ENCODE measurements at regions not wholly inside any gene's neighbourhood (a gene's known extent, or its start where the extent isn't known, plus 50 kb on each side); places are given as distances from the start of the nearest gene placed in this dataset.

DNA sequence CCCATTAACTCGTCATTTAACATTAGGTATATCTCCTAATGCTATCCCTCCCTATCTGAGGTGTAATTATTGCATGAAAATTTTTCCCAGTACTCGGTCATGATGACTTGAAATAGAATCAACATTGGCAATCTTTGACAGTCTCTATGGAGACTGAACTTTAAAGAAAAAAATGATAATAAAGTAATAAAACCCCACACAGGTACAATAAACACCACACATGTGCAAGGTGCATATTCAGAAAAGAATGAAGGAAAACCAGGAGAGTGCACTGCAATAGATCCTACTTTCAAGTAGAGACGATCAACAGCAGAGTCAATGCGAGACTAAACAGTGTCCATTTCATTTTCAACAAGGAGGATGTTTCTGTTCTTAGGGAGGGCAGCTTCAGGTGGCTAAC lies 1253.8 kb upstream of the TMEM132C start:
- Histone ChIP-seq H2AFZ (ENCODE audit: low read depth, low read length) (no peak overlapping the region), H3K9ac (replicated peaks; ENCODE audit: extremely low read depth, insufficient read depth, low read length) (no peak overlapping the region), H3K27ac (ENCODE audit: insufficient read depth, low read depth, low read length) (no peak overlapping the region), H3K4me2 (ENCODE audit: insufficient read depth, low read length) (no peak overlapping the region), H4K20me1 (replicated peaks; ENCODE audit: control insufficient read depth, extremely low read depth, insufficient read depth, low read length) (no peaks in the 10 kb centered on the region), H3K9me1 (replicated peaks; ENCODE audit: control insufficient read depth, extremely low read depth, insufficient read depth, low read length) (no peaks in the 10 kb centered on the region), H3K27me3 (ENCODE audit: control insufficient read depth in 2 of 2, insufficient read depth in 2 of 2, low read length in 2 of 2) (no peaks in the 10 kb centered on the region), H3K36me3 (ENCODE audit: control insufficient read depth in 2 of 2, extremely low read depth in 1 of 2, insufficient read depth in 2 of 2, low read length in 2 of 2) (no peaks in the 10 kb centered on the region), H3K79me2 (ENCODE audit: control insufficient read depth, insufficient read depth, low read length) (no peaks in the 10 kb centered on the region), H3K4me1 (ENCODE audit: control insufficient read depth, extremely low read depth, insufficient read depth, low read length) (no peaks in the 10 kb centered on the region), H3K9me3 (replicated peaks; ENCODE audit: control insufficient read depth, insufficient read depth, low read length) (no peaks in the 10 kb centered on the region), H3K4me3 (replicated peaks in 1 of 3; ENCODE audit: insufficient read depth in 1 of 3, low read depth in 1 of 3, low read length in 3 of 3) (no peak overlapping the region)
- POLR2A ChIA-PET, result no interaction called here
- DNase-seq (ENCODE audit: low read depth, low spot score) (no peak), FAIRE-seq (no peak)
- no TSS peak for BruUV-seq (replicated peaks)
- dilution Hi-C loops (cut with MboI; ENCODE audit: extremely low pct_ligation_motif_present, low sequenced_read_pairs), result no loop called here
- TF ChIP-seq POLR2AphosphoS5 (IDR thresholded peaks at IDR 0.05; ENCODE audit: insufficient read depth, low read depth, low read length) (no peak), GATA2 (IDR thresholded peaks at IDR 0.05; ENCODE audit: insufficient read depth, insufficient read length, low read depth, low read length) (no peak), JUN (IDR thresholded peaks at IDR 0.05; ENCODE audit: borderline replicate concordance, insufficient read depth, insufficient read length, low read depth) (no peak), MYC (IDR thresholded peaks at IDR 0.05; ENCODE audit: low read depth, low read length) (no peak)
- TF ChIP-seq, protein P1, sequence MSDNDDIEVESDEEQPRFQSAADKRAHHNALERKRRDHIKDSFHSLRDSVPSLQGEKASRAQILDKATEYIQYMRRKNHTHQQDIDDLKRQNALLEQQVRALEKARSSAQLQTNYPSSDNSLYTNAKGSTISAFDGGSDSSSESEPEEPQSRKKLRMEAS (IDR thresholded peaks at IDR 0.05; ENCODE audit: insufficient read depth, insufficient read length), result no peak
- TF ChIP-seq, protein P2, sequence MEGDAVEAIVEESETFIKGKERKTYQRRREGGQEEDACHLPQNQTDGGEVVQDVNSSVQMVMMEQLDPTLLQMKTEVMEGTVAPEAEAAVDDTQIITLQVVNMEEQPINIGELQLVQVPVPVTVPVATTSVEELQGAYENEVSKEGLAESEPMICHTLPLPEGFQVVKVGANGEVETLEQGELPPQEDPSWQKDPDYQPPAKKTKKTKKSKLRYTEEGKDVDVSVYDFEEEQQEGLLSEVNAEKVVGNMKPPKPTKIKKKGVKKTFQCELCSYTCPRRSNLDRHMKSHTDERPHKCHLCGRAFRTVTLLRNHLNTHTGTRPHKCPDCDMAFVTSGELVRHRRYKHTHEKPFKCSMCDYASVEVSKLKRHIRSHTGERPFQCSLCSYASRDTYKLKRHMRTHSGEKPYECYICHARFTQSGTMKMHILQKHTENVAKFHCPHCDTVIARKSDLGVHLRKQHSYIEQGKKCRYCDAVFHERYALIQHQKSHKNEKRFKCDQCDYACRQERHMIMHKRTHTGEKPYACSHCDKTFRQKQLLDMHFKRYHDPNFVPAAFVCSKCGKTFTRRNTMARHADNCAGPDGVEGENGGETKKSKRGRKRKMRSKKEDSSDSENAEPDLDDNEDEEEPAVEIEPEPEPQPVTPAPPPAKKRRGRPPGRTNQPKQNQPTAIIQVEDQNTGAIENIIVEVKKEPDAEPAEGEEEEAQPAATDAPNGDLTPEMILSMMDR (IDR thresholded peaks at IDR 0.05; ENCODE audit: extremely low read depth in 1 of 2, insufficient read depth in 1 of 2, low read depth in 1 of 2, low read length in 2 of 2), result no peak
- intact Hi-C loops (cut with micrococcal nuclease), result no loop called here
- CTCF ChIA-PET, result no interaction called here

DNA sequence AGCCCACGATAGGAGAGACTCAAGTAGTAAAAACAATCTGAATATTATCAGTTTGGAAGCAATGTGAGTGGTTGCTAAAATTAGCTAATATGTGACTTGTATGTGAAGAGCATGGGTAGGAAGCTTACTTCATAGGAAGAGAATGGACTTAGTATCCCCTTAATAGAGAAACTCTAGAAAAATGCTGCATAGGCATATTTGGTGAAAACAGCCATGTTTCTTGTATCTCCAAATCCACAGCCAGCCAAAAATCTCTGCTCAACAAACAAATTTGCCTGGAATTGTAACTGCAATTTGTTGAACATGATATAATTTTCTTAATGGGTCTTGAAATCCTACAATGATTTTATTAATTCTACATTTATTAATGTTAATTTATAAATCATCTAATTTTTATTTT lies 1252.9 kb upstream of the TMEM132C start:
- no peaks in the 10 kb centered on the region for H3K4me1 ChIP-seq (ENCODE audit: control insufficient read depth, extremely low read depth, insufficient read depth, low read length)
- H2AFZ ChIP-seq (ENCODE audit: low read depth, low read length), result no peak overlapping the region
- ChIA-PET POLR2A (no interaction called here), CTCF (no interaction called here)
- DNase-seq (ENCODE audit: low read depth, low spot score), result no peak
- H3K4me2 ChIP-seq (ENCODE audit: insufficient read depth, low read length), result no peak overlapping the region
- H3K79me2 ChIP-seq (ENCODE audit: control insufficient read depth, insufficient read depth, low read length), result no peaks in the 10 kb centered on the region
- H4K20me1 ChIP-seq (replicated peaks; ENCODE audit: control insufficient read depth, extremely low read depth, insufficient read depth, low read length), result no peaks in the 10 kb centered on the region
- intact Hi-C loops (cut with micrococcal nuclease), result no loop called here
- no peak overlapping the region for H3K27ac ChIP-seq (ENCODE audit: insufficient read depth, low read depth, low read length)
- no peak overlapping the region for H3K4me3 ChIP-seq (replicated peaks in 1 of 3; ENCODE audit: insufficient read depth in 1 of 3, low read depth in 1 of 3, low read length in 3 of 3)
- FAIRE-seq, result no peak
- H3K9me1 ChIP-seq (replicated peaks; ENCODE audit: control insufficient read depth, extremely low read depth, insufficient read depth, low read length), result no peaks in the 10 kb centered on the region
- no TSS peak for BruUV-seq (replicated peaks)
- TF ChIP-seq, protein P1 (IDR thresholded peaks at IDR 0.05; ENCODE audit: insufficient read depth, insufficient read length), result no peak
- TF ChIP-seq EZH2 (IDR thresholded peaks at IDR 0.05; ENCODE audit: borderline replicate concordance, low read depth, low read length, severe bottlenecking) (no peak), POLR2A (IDR thresholded peaks at IDR 0.05; ENCODE audit: low read depth, low read length) (no peak), JUN (IDR thresholded peaks at IDR 0.05; ENCODE audit: borderline replicate concordance, insufficient read depth, insufficient read length, low read depth) (no peak), POLR2AphosphoS5 (IDR thresholded peaks at IDR 0.05; ENCODE audit: insufficient read depth, low read depth, low read length) (no peak), MYC (IDR thresholded peaks at IDR 0.05; ENCODE audit: low read depth, low read length) (no peak), FOS (IDR thresholded peaks at IDR 0.05; ENCODE audit: borderline replicate concordance, insufficient read depth, low read length) (no peak), GATA2 (IDR thresholded peaks at IDR 0.05; ENCODE audit: insufficient read depth, insufficient read length, low read depth, low read length) (no peak)
- TF ChIP-seq, protein P2 (IDR thresholded peaks at IDR 0.05; ENCODE audit: extremely low read depth in 1 of 2, insufficient read depth in 1 of 2, low read depth in 1 of 2, low read length in 2 of 2), result no peak
- H3K36me3 ChIP-seq (ENCODE audit: control insufficient read depth in 2 of 2, extremely low read depth in 1 of 2, insufficient read depth in 2 of 2, low read length in 2 of 2), result no peaks in the 10 kb centered on the region
- no peaks in the 10 kb centered on the region for H3K9me3 ChIP-seq (replicated peaks; ENCODE audit: control insufficient read depth, insufficient read depth, low read length)
- no peaks in the 10 kb centered on the region for H3K27me3 ChIP-seq (ENCODE audit: control insufficient read depth in 2 of 2, insufficient read depth in 2 of 2, low read length in 2 of 2)
- dilution Hi-C loops (cut with MboI; ENCODE audit: extremely low pct_ligation_motif_present, low sequenced_read_pairs), result no loop called here
- H3K9ac ChIP-seq (replicated peaks; ENCODE audit: extremely low read depth, insufficient read depth, low read length), result no peak overlapping the region

All from endothelial cell of umbilical vein (primary cell).